SH-SY5Y (cell line): ENCODE measurements at regions not wholly inside any gene's neighbourhood (a gene's known extent, or its start where the extent isn't known, plus 50 kb on each side); places are given as distances from the start of the nearest gene placed in this dataset.

Experiments
- GATA2 ChIP-seq: IDR thresholded peaks from 2 replicates; pipeline ENCODE4 v1.6.1; 2011; ENCODE audit warnings: mild to moderate bottlenecking, low read depth, low read length
- GATA3 ChIP-seq: IDR thresholded peaks from 2 replicates; pipeline ENCODE4 v1.6.1; 2011; ENCODE audit warnings: low read depth, mild to moderate bottlenecking, low read length, moderate library complexity

DNA sequence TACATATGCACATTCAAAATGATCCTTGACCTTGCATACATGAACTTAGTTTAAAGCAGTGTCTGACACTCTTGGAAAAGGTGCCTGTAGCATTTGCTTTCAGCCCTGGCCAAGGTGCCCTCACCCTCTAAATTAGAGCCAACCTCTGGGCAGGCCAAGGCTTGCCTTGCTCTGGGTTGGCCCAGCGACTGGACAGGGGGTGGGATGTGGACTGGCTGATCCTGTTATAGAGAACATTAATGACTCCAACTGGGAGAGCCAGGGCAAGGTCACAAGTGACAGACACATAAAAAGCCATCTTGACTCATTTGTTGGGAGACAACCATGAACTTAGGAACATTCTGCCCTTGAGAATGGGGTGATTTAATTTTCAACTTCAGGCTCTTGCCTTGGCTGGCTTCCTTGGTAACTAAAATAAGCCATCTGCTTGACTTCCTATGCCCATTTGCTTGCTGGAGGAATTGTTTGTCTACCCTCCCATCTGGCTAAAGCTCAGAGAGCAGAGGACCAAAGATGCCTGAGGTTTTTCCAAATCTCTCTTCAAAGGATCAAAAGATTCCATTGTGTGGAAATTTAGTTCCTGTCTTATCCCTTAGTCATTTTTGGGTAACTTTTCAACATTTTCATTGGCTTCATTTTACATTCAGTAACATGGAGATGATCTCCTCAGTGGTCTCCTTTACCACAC, 403.7 kb downstream of the SOX2 start:
- TF ChIP-seq GATA2, result no peak
- no peak for TF ChIP-seq GATA3
